LNCaP clone FGC (cell line): ENCODE measurements at regions not wholly inside any gene's neighbourhood (a gene's known extent, or its start where the extent isn't known, plus 50 kb on each side); places are given as distances from the start of the nearest gene placed in this dataset.
A peak's percentile ranks its signal among the peaks of the same experiment; 100 is the strongest.

Experiments
- DNase-seq: peaks from one replicate; pipeline ENCODE4 v3.0.0-alpha.2; 2011; ENCODE audit warnings: low read depth
- H3K4me3 ChIP-seq: 2 replicates; pipeline ENCODE4 v1.5.1; 2011; ENCODE audit warnings: mild to moderate bottlenecking, low read depth, low read length, control low read depth
- CTCF ChIP-seq: IDR thresholded peaks from 2 replicates; pipeline ENCODE4 v1.5.1; 2012; ENCODE audit warnings: mild to moderate bottlenecking; ENCODE audit not compliant: control insufficient read depth, insufficient read depth; ENCODE audit errors: extremely low read depth

DNA sequence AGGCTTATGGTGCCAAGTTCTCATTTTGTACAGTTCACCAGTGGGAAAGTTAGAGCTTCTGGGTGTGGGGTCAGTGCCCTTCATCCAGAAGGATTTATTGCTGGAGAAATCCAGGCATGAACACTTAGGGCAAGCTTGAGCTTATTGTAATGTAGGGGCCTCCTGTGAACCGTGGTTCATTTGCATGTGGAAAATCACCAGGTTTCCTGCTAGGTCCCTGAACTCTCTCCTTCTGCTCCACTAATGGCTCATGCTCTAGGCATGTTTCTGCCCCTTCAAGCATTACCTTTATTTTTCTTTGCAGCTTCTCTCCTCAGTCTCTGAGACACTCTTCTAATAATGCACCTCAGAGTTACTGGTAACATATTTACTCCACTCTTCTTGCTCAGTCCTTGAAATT lies 79.3 kb upstream of the FAM98A start:
- no peak for DNase-seq
- H3K4me3 ChIP-seq: no peak overlapping the region
- no peak for TF ChIP-seq CTCF

- H3K4me3 ChIP-seq: no peak overlapping the region
- TF ChIP-seq CTCF: peak; percentile 39
- no peak for DNase-seq
Measured at GRCh38 chr2:33673937-33674336, 74.8 kb upstream of the FAM98A start.

DNA sequence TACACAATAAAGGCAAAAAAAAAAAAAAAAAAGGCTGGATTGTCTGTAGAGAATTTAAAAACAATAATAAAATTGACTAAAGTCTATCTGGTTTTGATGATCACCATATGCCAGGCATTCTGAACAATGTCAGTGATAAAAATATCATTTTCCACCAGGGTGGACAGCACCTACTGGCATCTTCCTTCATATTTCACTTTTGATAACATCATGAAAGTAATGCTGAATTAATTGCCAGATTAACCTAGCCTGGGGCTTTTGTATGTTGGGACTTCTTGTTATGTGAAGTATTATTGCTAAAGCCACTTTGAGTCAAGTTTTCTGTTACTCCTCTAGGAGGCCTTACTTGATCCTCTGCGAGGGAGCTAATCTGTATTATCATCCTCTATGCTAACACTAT lies 73.8 kb upstream of the FAM98A start:
- DNase-seq: no peak
- TF ChIP-seq CTCF: no peak
- no peak overlapping the region for H3K4me3 ChIP-seq

GRCh38 chr2:33672389-33672788 lies 73.3 kb upstream of the FAM98A start:
- no peak overlapping the region for H3K4me3 ChIP-seq
- TF ChIP-seq CTCF: no peak
- DNase-seq: no peak

GRCh38 chr2:33671198-33671597 lies 72.1 kb upstream of the FAM98A start:
- no peak overlapping the region for H3K4me3 ChIP-seq
- TF ChIP-seq CTCF: no peak
- no peak for DNase-seq

- 0 out of 2 replicates have a peak, but pooled peaks have one; percentile 15 for TF ChIP-seq CTCF
- no peak for DNase-seq
- H3K4me3 ChIP-seq: no peak overlapping the region
Measured at GRCh38 chr2:33670392-33670937, 71.4 kb upstream of the FAM98A start.

- peak; percentile 22; the same call in 1 of the 2 replicates for TF ChIP-seq CTCF
Measured at GRCh38 chr2:33666879-33667278, 67.8 kb upstream of the FAM98A start.

More at GRCh38 chr2:33666879-33667278, 67.8 kb upstream of the FAM98A start:
- H3K4me3 ChIP-seq: no peak overlapping the region
- DNase-seq: no peak
